ENCODE measurements at regions not wholly inside any gene's neighbourhood (a gene's known extent, or its start where the extent isn't known, plus 50 kb on each side); places are given as distances from the start of the nearest gene placed in this dataset.

DNA sequence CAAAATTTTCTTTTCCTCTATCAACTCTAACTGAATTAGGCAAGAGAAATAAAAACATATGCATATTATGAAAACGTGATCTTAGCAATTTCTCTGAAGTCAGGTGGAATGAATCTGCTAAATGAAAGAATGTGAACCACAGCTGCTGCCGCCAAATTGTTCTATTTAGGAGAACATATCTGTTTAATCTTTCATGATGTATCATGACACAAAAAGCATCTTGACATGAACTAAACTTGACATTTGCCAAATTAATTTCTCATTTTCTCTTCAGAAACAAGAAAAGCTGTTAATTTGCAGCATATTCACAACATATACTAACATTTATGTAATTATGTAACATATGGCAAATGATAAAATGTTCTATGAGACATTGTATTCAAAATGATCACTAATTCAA lies 1237.9 kb downstream of the TECRL start:
- Histone ChIP-seq H3K27ac (ENCODE audit: insufficient read length, low read depth, low read length) (no peak overlapping the region), H2BK5ac (ENCODE audit: insufficient read length, low read length) (no peak overlapping the region), H3K18ac (ENCODE audit: insufficient read length, low read depth, low read length) (no peak overlapping the region), H2AFZ (ENCODE audit: low read length) (no peak overlapping the region), H2AK5ac (ENCODE audit: insufficient read length, low read length) (no peak overlapping the region), H3K9ac (ENCODE audit: extremely low read depth, insufficient read length, low read length) (no peak overlapping the region), H2BK120ac (ENCODE audit: low read depth, low read length, poor library complexity, severe bottlenecking) (no peak overlapping the region), H3K4me2 (ENCODE audit: insufficient read depth, insufficient read length, low read length) (no peak overlapping the region), H3K23me2 (ENCODE audit: insufficient read length, low read depth, low read length, poor library complexity, severe bottlenecking) (no peaks in the 10 kb centered on the region), H3K79me1 (ENCODE audit: insufficient read depth, low read depth, low read length, poor library complexity, severe bottlenecking) (no peaks in the 10 kb centered on the region), H4K20me1 (ENCODE audit: control insufficient read depth, insufficient read depth, insufficient read length) (no peaks in the 10 kb centered on the region), H4K91ac (ENCODE audit: insufficient read length, low read depth, low read length) (no peak overlapping the region), H3K79me2 (ENCODE audit: insufficient read depth, low read length) (no peaks in the 10 kb centered on the region), H4K5ac (ENCODE audit: insufficient read length, low read depth, low read length) (no peak overlapping the region), H3K4ac (ENCODE audit: low read depth, low read length) (no peak overlapping the region), H3K9me3 (ENCODE audit: control insufficient read depth, low read depth, low read length) (no peaks in the 10 kb centered on the region), H3K56ac (ENCODE audit: insufficient read length, low read depth, low read length) (no peak overlapping the region), H3K14ac (ENCODE audit: insufficient read depth, low read length) (no peak overlapping the region), H3T11ph (ENCODE audit: low read length) (no peak overlapping the region), H3K23ac (ENCODE audit: insufficient read length, low read depth, low read length) (no peak overlapping the region), H2BK12ac (ENCODE audit: insufficient read length, low read depth, low read length) (no peak overlapping the region), H3K27me3 (ENCODE audit: insufficient read depth, low read length) (no peaks in the 10 kb centered on the region), H3K4me1 (ENCODE audit: insufficient read depth, low read length) (no peaks in the 10 kb centered on the region), H2BK15ac (ENCODE audit: low read depth, low read length) (no peak overlapping the region), H2BK20ac (ENCODE audit: low read depth, low read length, poor library complexity, severe bottlenecking) (no peak overlapping the region), H4K8ac (replicated peaks; ENCODE audit: insufficient read length, low read depth, low read length) (no peak overlapping the region)
- DNase-seq, result no peak
- no CpG with 5 or more reads among the region's 2 CpGs for WGBS (ENCODE audit: extremely low coverage, insufficient read length, low lambda C conversion rate)
- Mint-ChIP-seq H3K36me3 (ENCODE audit: insufficient read depth in 1 of 3, low read depth in 3 of 3) (peaks cover 0 to 4% (median 0%) of the 10 kb centered on the region in 3 experiments; a peak in 2 of 7 replicates), H3K4me3 (no peak overlapping the region), H3K27ac (no peak overlapping the region), H3K4me1 (no peaks in the 10 kb centered on the region), H3K27me3 (ENCODE audit: low read depth) (no peaks in the 10 kb centered on the region), H3K9me3 (peaks cover 2 to 6% of the 10 kb centered on the region in 2 experiments; a peak in 2 of 5 replicates)
- TF ChIP-seq, protein P1, sequence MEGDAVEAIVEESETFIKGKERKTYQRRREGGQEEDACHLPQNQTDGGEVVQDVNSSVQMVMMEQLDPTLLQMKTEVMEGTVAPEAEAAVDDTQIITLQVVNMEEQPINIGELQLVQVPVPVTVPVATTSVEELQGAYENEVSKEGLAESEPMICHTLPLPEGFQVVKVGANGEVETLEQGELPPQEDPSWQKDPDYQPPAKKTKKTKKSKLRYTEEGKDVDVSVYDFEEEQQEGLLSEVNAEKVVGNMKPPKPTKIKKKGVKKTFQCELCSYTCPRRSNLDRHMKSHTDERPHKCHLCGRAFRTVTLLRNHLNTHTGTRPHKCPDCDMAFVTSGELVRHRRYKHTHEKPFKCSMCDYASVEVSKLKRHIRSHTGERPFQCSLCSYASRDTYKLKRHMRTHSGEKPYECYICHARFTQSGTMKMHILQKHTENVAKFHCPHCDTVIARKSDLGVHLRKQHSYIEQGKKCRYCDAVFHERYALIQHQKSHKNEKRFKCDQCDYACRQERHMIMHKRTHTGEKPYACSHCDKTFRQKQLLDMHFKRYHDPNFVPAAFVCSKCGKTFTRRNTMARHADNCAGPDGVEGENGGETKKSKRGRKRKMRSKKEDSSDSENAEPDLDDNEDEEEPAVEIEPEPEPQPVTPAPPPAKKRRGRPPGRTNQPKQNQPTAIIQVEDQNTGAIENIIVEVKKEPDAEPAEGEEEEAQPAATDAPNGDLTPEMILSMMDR (conservative IDR thresholded peaks at IDR 0.05), result no peak

Measured in H9 (cell line).